Tibial nerve (tissue), 4 donors: ENCODE measurements at regions not wholly inside any gene's neighbourhood (a gene's known extent, or its start where the extent isn't known, plus 50 kb on each side); places are given as distances from the start of the nearest gene placed in this dataset.

Experiments
- CTCF ChIP-seq, 5 experiments: fragments of 200-600 bp in 3 of 5; fragments of 450-650 bp in 2 of 5; sonication (generic) in 3 of 5; IDR thresholded peaks; one replicate each; pipeline ENCODE4 v1.5.1; 2016 to 2019; ENCODE audit warnings: antibody characterized with exemption in 5 of 5, mild to moderate bottlenecking in 3 of 5, moderate library complexity in 2 of 5
- EP300 ChIP-seq, 2 donors: sonication (generic); formaldehyde crosslinking; IDR thresholded peaks; one replicate each; pipeline ENCODE4 v1.6.1; 2017; ENCODE audit warnings: antibody characterized with exemption in 2 of 2, mild to moderate bottlenecking in 1 of 2
- POLR2A ChIP-seq, 2 donors: fragments of 450-650 bp; IDR thresholded peaks; one replicate each; pipeline ENCODE4 v1.6.1; 2017; ENCODE audit warnings: antibody characterized with exemption in 2 of 2, mild to moderate bottlenecking in 2 of 2, moderate library complexity in 2 of 2

GRCh38 chr2:225231900-225232299, 167.6 kb upstream of the NYAP2 start:
- TF ChIP-seq CTCF (IDR thresholded peaks at IDR 0.05) (no peak), EP300 (IDR thresholded peaks at IDR 0.05) (no peak), POLR2A (IDR thresholded peaks at IDR 0.05) (no peak)
